GM12878 (cell line): ENCODE measurements at regions not wholly inside any gene's neighbourhood (a gene's known extent, or its start where the extent isn't known, plus 50 kb on each side); places are given as distances from the start of the nearest gene placed in this dataset.
"Not testable (repeated sequence)": the region's sequence is repeated elsewhere in the genome, so short reads cannot be mapped to it uniquely, and the experiment has no call there.

Source experiments
- ATAC-seq: fragments of 200-7000 bp; cut with Tn5 transposase; 3 replicates; pipeline ENCODE4 v1.9.1; 2020; ENCODE audit warnings: mild to moderate bottlenecking, moderate library complexity
- BruUV-seq: library from RNA; stranded (reverse); fragments of 400-500 nt; replicated peaks from 2 replicates; lab custom pipeline; 2021; lab: Mats Ljungman, UMichigan
- CTCF ChIA-PET: fragments of 300-600 bp; sonication (Branson Sonifier 250); formaldehyde crosslinking; extraction: SDS; loops from one replicate; lab custom pipeline; 2021; ENCODE audit warnings: inconsistent platforms; lab: Yijun Ruan, JAX
- POLR2A ChIA-PET: fragments of 350-600 bp; formaldehyde crosslinking; extraction: SDS; loops from one replicate; lab custom pipeline; 2021; ENCODE audit warnings: inconsistent platforms; lab: Charles Lee
- RAD21 ChIA-PET: fragments of 300-600 bp; sonication (Branson Sonifier 250); formaldehyde crosslinking; loops from one replicate; lab custom pipeline; 2023; ENCODE audit warnings: antibody characterized with exemption; ENCODE audit not compliant: unreplicated experiment; lab: Charles Lee
- SMC1A ChIA-PET: fragments of 300-600 bp; sonication (Branson Sonifier 250); formaldehyde crosslinking; loops from one replicate; lab custom pipeline; 2023; ENCODE audit not compliant: unreplicated experiment, uncharacterized antibody; lab: Charles Lee
- DNase-seq: peaks from one replicate; pipeline ENCODE4 v3.0.0-alpha.2; 2011; ENCODE audit warnings: low read depth, low spot score
- FAIRE-seq: peaks from 3 replicates; lab custom pipeline; 2011; peaks lifted over from hg19 to GRCh38; lab: Jason Lieb, UNC
- H2AFZ ChIP-seq: 2 replicates; pipeline ENCODE4 v1.6.0; 2011; ENCODE audit warnings: low read depth, low read length, control low read depth; ENCODE audit not compliant: control insufficient read depth
- H3K27ac ChIP-seq: 2 replicates; pipeline ENCODE4 v1.5.1; 2011; ENCODE audit warnings: control low read depth; ENCODE audit not compliant: control insufficient read depth, insufficient read depth
- H3K27me3 ChIP-seq, 2 experiments: replicated peaks in 1 of 2; 2 replicates each; pipeline versions ENCODE4 v1.6.0 to v1.6.1; 2011; ENCODE audit warnings: low read length in 1 of 2; ENCODE audit not compliant: control insufficient read depth in 2 of 2, insufficient read depth in 2 of 2
- H3K36me3 ChIP-seq, 2 experiments: 2 replicates each; pipeline ENCODE4 v1.5.1; 2011; ENCODE audit warnings: low read length in 1 of 2; ENCODE audit not compliant: control insufficient read depth in 2 of 2, insufficient read depth in 2 of 2
- H3K4me1 ChIP-seq: 2 replicates; pipeline ENCODE4 v1.6.1; 2011; ENCODE audit warnings: mild to moderate bottlenecking, low read length, moderate library complexity, mixed read lengths; ENCODE audit not compliant: control insufficient read depth, insufficient read depth
- H3K4me2 ChIP-seq: 2 replicates; pipeline ENCODE4 v1.6.0; 2011; ENCODE audit warnings: control low read depth; ENCODE audit not compliant: control insufficient read depth, insufficient read depth
- H3K4me3 ChIP-seq: fragments of 200-600 bp; sonication (generic); 2 replicates; pipeline ENCODE4 v1.5.1; 2016
- H3K79me2 ChIP-seq: 2 replicates; pipeline ENCODE4 v1.6.0; 2011; ENCODE audit warnings: low read length; ENCODE audit not compliant: control insufficient read depth, insufficient read depth
- H3K9ac ChIP-seq: 2 replicates; pipeline ENCODE4 v1.8.0; 2011; ENCODE audit warnings: low read length, control low read depth, mixed read lengths; ENCODE audit not compliant: control insufficient read depth, insufficient read depth
- H3K9me3 ChIP-seq: replicated peaks from 3 replicates; pipeline ENCODE4 v1.5.1; 2011; ENCODE audit warnings: mild to moderate bottlenecking, low read length; ENCODE audit not compliant: control insufficient read depth, insufficient read depth
- H4K20me1 ChIP-seq: 2 replicates; pipeline ENCODE4 v1.6.0; 2011; ENCODE audit not compliant: control insufficient read depth, insufficient read depth
- BCL11A ChIP-seq: IDR thresholded peaks from 2 replicates; pipeline ENCODE4 v1.6.1; 2011; ENCODE audit warnings: low read depth, low read length
- SRF ChIP-seq, 2 experiments: IDR thresholded peaks; 2 replicates each; pipeline ENCODE4 v1.6.1; 2011; ENCODE audit warnings: low read depth in 2 of 2, low read length in 2 of 2, mild to moderate bottlenecking in 1 of 2, moderate library complexity in 1 of 2
- ZZZ3 ChIP-seq: IDR thresholded peaks from 2 replicates; pipeline ENCODE4 v1.6.1; 2011; ENCODE audit warnings: low read depth; ENCODE audit not compliant: control insufficient read depth, insufficient read length
- WGBS: methylation state at CpG from one replicate; pipeline ENCODE4 v1.1.6; 2016; ENCODE audit warnings: low lambda C conversion rate; ENCODE audit not compliant: insufficient replicate concordance, insufficient coverage; ENCODE audit errors: missing lambda C conversion rate; 5-methylcytosine and 5-hydroxymethylcytosine counted together
- in situ Hi-C: fragments of 300-500 bp; cut with MboI; formaldehyde crosslinking; loops from 9 replicates; pipeline ENCODE4 v1.14.3; 2018; ENCODE audit warnings: mixed read lengths
- intact Hi-C: fragments of 100-400 bp; cut with micrococcal nuclease; formaldehyde crosslinking; loops from one replicate; pipeline ENCODE4 v1.14.2; 2022; ENCODE audit not compliant: unreplicated experiment

- H3K79me2 ChIP-seq, H4K20me1 ChIP-seq, BruUV-seq, H3K36me3 ChIP-seq, H3K4me1 ChIP-seq, DNase-seq, CTCF ChIA-PET, FAIRE-seq, ATAC-seq, H3K4me3 ChIP-seq, H2AFZ ChIP-seq, H3K4me2 ChIP-seq, in situ Hi-C loops, H3K27me3 ChIP-seq, intact Hi-C loops, H3K9me3 ChIP-seq, SMC1A ChIA-PET, RAD21 ChIA-PET, H3K27ac ChIP-seq, POLR2A ChIA-PET, H3K9ac ChIP-seq: not testable (repeated sequence)
- 97% methylated on average over 3 of the region's 3 CpGs for WGBS
These were observed 142.8 kb downstream of the DYRK2 start for GRCh38 chr12:67791362-67791761.

- no peak overlapping the region for H2AFZ ChIP-seq
- no peaks in the 10 kb centered on the region for H3K36me3 ChIP-seq
- CTCF ChIA-PET = no interaction called here
- in situ Hi-C loops = no loop called here
- no peak overlapping the region for H3K4me2 ChIP-seq
- H3K27ac ChIP-seq = no peak overlapping the region
- FAIRE-seq = no peak
- intact Hi-C loops = no loop called here
- no peaks in the 10 kb centered on the region for H3K27me3 ChIP-seq
- POLR2A ChIA-PET = no interaction called here
- WGBS = 56% methylated on average over 12 of the region's 12 CpGs
- H3K4me1 ChIP-seq = no peaks in the 10 kb centered on the region
- no TSS peak for BruUV-seq
- RAD21 ChIA-PET = no interaction called here
- no peak overlapping the region for H3K9ac ChIP-seq
- no peak for DNase-seq
- H3K79me2 ChIP-seq = no peaks in the 10 kb centered on the region
- no peak overlapping the region for H3K4me3 ChIP-seq
- no peak for ATAC-seq
- TF ChIP-seq BCL11A (no peak), SRF (IDR thresholded peaks at IDR 0.05; ENCODE audit: low read depth in 2 of 2, low read length in 2 of 2) (no peak), ZZZ3 (no peak)
- peaks cover 3% of the 10 kb centered on the region; the same call in 1 of the 3 replicates for H3K9me3 ChIP-seq
- SMC1A ChIA-PET = no interaction called here
- no peaks in the 10 kb centered on the region for H4K20me1 ChIP-seq
These were observed 143.6 kb downstream of the DYRK2 start for GRCh38 chr12:67792185-67792584.
